OCI-LY3 (cell line): ENCODE measurements at regions not wholly inside any gene's neighbourhood (a gene's known extent, or its start where the extent isn't known, plus 50 kb on each side); places are given as distances from the start of the nearest gene placed in this dataset.

Source experiments
- EZH2phosphoT487 ChIP-seq: fragments of 200-600 bp; shearing (Covaris generic); IDR thresholded peaks from 2 replicates; pipeline ENCODE4 v1.6.1; 2018; ENCODE audit warnings: antibody characterized with exemption, mixed run types, low read depth
- TF ChIP-seq, protein P1 (sequence below): fragments of 200-600, 300-600 bp; sonication (generic); IDR thresholded peaks from 2 replicates; pipeline ENCODE4 v1.5.1; 2014; ENCODE audit warnings: antibody characterized with exemption, low read length, low read depth

GRCh38 chr3:28936154-28936553, 344.7 kb upstream of the RBMS3 start:
- TF ChIP-seq, protein P1, sequence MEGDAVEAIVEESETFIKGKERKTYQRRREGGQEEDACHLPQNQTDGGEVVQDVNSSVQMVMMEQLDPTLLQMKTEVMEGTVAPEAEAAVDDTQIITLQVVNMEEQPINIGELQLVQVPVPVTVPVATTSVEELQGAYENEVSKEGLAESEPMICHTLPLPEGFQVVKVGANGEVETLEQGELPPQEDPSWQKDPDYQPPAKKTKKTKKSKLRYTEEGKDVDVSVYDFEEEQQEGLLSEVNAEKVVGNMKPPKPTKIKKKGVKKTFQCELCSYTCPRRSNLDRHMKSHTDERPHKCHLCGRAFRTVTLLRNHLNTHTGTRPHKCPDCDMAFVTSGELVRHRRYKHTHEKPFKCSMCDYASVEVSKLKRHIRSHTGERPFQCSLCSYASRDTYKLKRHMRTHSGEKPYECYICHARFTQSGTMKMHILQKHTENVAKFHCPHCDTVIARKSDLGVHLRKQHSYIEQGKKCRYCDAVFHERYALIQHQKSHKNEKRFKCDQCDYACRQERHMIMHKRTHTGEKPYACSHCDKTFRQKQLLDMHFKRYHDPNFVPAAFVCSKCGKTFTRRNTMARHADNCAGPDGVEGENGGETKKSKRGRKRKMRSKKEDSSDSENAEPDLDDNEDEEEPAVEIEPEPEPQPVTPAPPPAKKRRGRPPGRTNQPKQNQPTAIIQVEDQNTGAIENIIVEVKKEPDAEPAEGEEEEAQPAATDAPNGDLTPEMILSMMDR = no peak
- TF ChIP-seq EZH2phosphoT487 = no peak
